PC-9 (cell line): ENCODE measurements at regions not wholly inside any gene's neighbourhood (a gene's known extent, or its start where the extent isn't known, plus 50 kb on each side); places are given as distances from the start of the nearest gene placed in this dataset.

Experiments used
- CTCF ChIP-seq: fragments of 200-600 bp; sonication (generic); conservative IDR thresholded peaks from 2 replicates; pipeline ENCODE4 v1.6.1; 2017; ENCODE audit warnings: mixed run types, antibody characterized with exemption, mild to moderate bottlenecking, moderate library complexity
- EZH2 ChIP-seq: fragments of 200-600 bp; sonication (generic); IDR thresholded peaks from 2 replicates; pipeline ENCODE4 v1.8.0; 2017; ENCODE audit warnings: antibody characterized with exemption, low read depth

DNA sequence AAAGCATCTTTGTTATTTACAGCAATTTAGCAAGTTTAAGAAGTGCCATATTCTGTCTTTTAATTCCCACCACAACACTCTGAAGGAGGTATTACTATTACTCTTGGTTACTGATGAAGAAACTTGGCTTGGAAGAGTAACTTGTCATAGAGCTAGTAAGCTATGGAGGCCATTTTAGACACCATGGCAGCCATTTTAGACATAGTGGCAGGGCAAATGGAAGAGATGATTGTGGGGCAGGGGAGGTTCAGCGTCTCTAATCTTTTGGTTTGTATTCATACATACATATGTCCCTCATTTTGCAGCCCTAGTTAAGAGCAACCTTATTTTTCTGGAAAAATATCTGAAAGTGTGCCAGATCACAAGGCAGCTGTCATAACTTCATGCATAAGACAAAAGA, 82.6 kb upstream of the SOX1 start:
- no peak for TF ChIP-seq CTCF
- no peak for TF ChIP-seq EZH2
